ENCODE measurements at regions not wholly inside any gene's neighbourhood (a gene's known extent, or its start where the extent isn't known, plus 50 kb on each side); places are given as distances from the start of the nearest gene placed in this dataset.

GRCh38 chr6:130575971-130576370 lies 210.2 kb downstream of the TMEM200A start:
- WGBS: 83% methylated on average over 2 of the region's 2 CpGs
- H3K9me3 ChIP-seq: no peaks in the 10 kb centered on the region
- intact Hi-C loops (cut with DNase I): no loop called here
- no peak for TF ChIP-seq CTCF (IDR thresholded peaks at IDR 0.05)
- H3K4me1 ChIP-seq (replicated peaks): no peaks in the 10 kb centered on the region
- H3K4me3 ChIP-seq: no peak overlapping the region
- no peak overlapping the region for H3K27ac ChIP-seq
- no peaks in the 10 kb centered on the region for H3K36me3 ChIP-seq
- H3K27me3 ChIP-seq (replicated peaks; ENCODE audit: insufficient read depth): no peaks in the 10 kb centered on the region
- no peak for DNase-seq (ENCODE audit: low spot score)

- 77% methylated on average over 8 of the region's 8 CpGs for WGBS
- no peak overlapping the region for H3K27ac ChIP-seq
- no peak for TF ChIP-seq CTCF (IDR thresholded peaks at IDR 0.05)
- no peak for TF ChIP-seq POLR2A (IDR thresholded peaks at IDR 0.05)
- no peak for TF ChIP-seq POLR2AphosphoS5 (IDR thresholded peaks at IDR 0.05)
Observed at GRCh38 chr6:130577178-130577919, 211.5 kb downstream of the TMEM200A start.

GRCh38 chr6:130578713-130579112 lies 212.9 kb downstream of the TMEM200A start:
- no peaks in the 10 kb centered on the region for H3K27me3 ChIP-seq (replicated peaks; ENCODE audit: insufficient read depth)
- no peak overlapping the region for H3K27ac ChIP-seq
- no peaks in the 10 kb centered on the region for H3K9me3 ChIP-seq
- no peak for DNase-seq (ENCODE audit: low spot score)
- TF ChIP-seq CTCF (IDR thresholded peaks at IDR 0.05): no peak
- no peak for TF ChIP-seq POLR2AphosphoS5 (IDR thresholded peaks at IDR 0.05)
- TF ChIP-seq POLR2A (IDR thresholded peaks at IDR 0.05): no peak
- no peaks in the 10 kb centered on the region for H3K36me3 ChIP-seq
- H3K4me1 ChIP-seq (replicated peaks): no peaks in the 10 kb centered on the region
- 72% methylated on average over 3 of the region's 3 CpGs for WGBS
- no peak overlapping the region for H3K4me3 ChIP-seq
- intact Hi-C loops (cut with DNase I): no loop called here

More at GRCh38 chr6:130577178-130577919, 211.5 kb downstream of the TMEM200A start:
- intact Hi-C loops (cut with DNase I): no loop called here
- no peak overlapping the region for H3K4me3 ChIP-seq
- H3K4me1 ChIP-seq (replicated peaks): no peaks in the 10 kb centered on the region
- DNase-seq (ENCODE audit: low spot score): no peak
- H3K27me3 ChIP-seq (replicated peaks; ENCODE audit: insufficient read depth): no peaks in the 10 kb centered on the region
- no peaks in the 10 kb centered on the region for H3K9me3 ChIP-seq
- H3K36me3 ChIP-seq: no peaks in the 10 kb centered on the region

GRCh38 chr6:130583268-130583667 lies 217.5 kb downstream of the TMEM200A start:
- H3K36me3 ChIP-seq: no peaks in the 10 kb centered on the region
- no peaks in the 10 kb centered on the region for H3K27me3 ChIP-seq (replicated peaks; ENCODE audit: insufficient read depth)
- TF ChIP-seq CTCF (IDR thresholded peaks at IDR 0.05) (no peak), POLR2A (IDR thresholded peaks at IDR 0.05) (no peak), POLR2AphosphoS5 (IDR thresholded peaks at IDR 0.05) (no peak)
- no peaks in the 10 kb centered on the region for H3K4me1 ChIP-seq (replicated peaks)
- H3K4me3 ChIP-seq: no peak overlapping the region
- no peaks in the 10 kb centered on the region for H3K9me3 ChIP-seq
- DNase-seq (ENCODE audit: low spot score): no peak
- 88% methylated on average over 11 of the region's 11 CpGs for WGBS
- H3K27ac ChIP-seq: no peak overlapping the region
- intact Hi-C loops (cut with DNase I): no loop called here

GRCh38 chr6:130585587-130585986 lies 219.8 kb downstream of the TMEM200A start:
- no peak for TF ChIP-seq CTCF (IDR thresholded peaks at IDR 0.05)
- no peak for TF ChIP-seq POLR2A (IDR thresholded peaks at IDR 0.05)
- no peak for TF ChIP-seq POLR2AphosphoS5 (IDR thresholded peaks at IDR 0.05)
- intact Hi-C loops (cut with DNase I): no loop called here
- 85% methylated on average over 5 of the region's 5 CpGs for WGBS
- no peak for DNase-seq (ENCODE audit: low spot score)
- Histone ChIP-seq H3K36me3 (no peaks in the 10 kb centered on the region), H3K4me1 (replicated peaks) (no peaks in the 10 kb centered on the region), H3K27me3 (replicated peaks; ENCODE audit: insufficient read depth) (no peaks in the 10 kb centered on the region), H3K4me3 (no peak overlapping the region), H3K9me3 (no peaks in the 10 kb centered on the region), H3K27ac (no peak overlapping the region)

Measured in prostate gland (tissue), 2 donors.